Epidermal melanocyte (primary cell): ENCODE measurements at regions not wholly inside any gene's neighbourhood (a gene's known extent, or its start where the extent isn't known, plus 50 kb on each side); places are given as distances from the start of the nearest gene placed in this dataset.
"Not testable (repeated sequence)": the region's sequence is repeated elsewhere in the genome, so short reads cannot be mapped to it uniquely, and the experiment has no call there.

Experiments used
- DNase-seq: peaks from one replicate; pipeline ENCODE4 v3.0.0; 2011; ENCODE audit warnings: low spot score; ENCODE audit not compliant: insufficient read length

GRCh38 chr9:105098370-105098769 lies 146.1 kb upstream of the SLC44A1 start:
- DNase-seq, result no peak

- DNase-seq, result no peak
Measured at GRCh38 chr9:105103776-105104175, 140.7 kb upstream of the SLC44A1 start.

DNA sequence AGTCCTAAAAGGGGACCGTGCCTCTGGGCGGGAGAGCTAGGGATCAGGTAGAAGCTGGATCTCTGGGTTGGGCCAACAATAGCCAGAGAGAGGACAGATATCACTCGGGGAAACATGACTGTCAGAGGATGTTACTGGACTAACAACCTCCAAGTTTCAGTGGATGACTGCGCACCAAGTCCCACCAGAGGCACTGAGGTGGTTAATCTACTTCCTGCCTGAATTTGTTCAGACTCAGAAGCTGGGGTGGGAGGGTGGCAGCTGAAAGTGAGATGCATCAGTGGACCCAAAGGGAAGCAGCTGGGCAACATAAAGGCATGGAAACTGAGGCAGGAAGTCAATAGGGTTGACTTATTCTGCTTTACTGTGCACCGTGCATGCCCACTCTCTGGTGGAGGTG lies 130.1 kb upstream of the SLC44A1 start:
- no peak for DNase-seq

GRCh38 chr9:105114964-105115728 lies 129.3 kb upstream of the SLC44A1 start:
- no peak for DNase-seq

- no peak for DNase-seq
Measured at GRCh38 chr9:105116052-105116868, 128.2 kb upstream of the SLC44A1 start.

DNA sequence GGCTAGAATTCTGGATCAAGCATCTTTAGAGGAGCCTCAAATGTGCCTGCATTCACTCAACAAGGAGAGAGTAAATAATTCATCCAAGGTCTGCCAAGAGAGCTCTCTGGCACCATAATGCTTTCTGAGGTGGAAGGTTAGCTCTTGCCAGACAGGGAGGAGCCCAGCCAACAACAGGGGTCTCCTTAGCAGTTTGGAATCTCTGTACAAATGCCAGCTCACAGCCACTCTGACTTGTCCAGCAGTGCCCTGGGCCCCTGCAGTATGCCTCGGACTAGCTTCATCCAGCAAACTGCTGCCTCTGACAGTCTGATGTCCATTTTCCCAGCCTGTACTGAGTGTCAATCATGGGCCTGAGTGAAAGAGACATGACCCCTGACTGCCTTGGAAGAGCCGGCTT lies 127.2 kb upstream of the SLC44A1 start:
- no peak for DNase-seq

DNA sequence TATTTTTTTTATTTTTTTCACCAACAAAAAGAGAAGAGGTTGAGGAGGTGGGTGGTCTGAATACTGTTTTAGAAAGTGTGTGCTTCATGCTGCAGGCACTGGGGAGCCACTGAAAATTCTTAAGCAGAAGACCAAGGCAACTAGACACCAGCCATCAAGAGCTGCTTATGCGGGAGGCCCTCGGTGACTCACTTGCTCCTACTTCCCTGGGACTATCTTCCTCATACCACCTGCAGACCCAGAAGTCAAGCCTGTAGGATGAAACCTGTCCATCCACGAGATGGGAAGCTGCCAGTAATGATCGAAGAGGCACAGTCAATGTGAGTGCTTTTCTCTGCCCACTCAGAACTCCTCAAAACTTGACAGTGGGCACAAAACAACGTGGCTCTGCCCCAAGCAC lies 125.8 kb upstream of the SLC44A1 start:
- DNase-seq, result no peak

DNA sequence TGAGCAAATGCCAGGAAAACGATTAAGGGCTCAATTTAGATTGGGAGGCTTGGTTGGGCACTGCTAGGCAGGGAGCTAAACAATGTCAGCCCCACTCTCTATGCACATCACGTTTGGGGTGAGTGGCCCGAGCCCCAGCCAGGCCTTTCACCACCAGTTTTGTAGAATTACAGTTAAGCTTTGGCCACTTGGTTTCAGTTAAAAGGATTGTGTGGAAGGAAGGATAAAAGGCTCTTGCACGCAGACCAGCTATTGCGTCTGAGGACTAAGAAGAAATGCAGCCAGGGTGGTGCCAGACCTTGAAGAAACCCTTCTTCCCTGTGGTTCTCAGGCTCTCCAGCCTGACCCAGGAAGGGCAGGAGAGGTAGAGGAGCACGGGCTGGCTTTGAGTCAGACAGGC lies 125.3 kb upstream of the SLC44A1 start:
- DNase-seq, result no peak

DNA sequence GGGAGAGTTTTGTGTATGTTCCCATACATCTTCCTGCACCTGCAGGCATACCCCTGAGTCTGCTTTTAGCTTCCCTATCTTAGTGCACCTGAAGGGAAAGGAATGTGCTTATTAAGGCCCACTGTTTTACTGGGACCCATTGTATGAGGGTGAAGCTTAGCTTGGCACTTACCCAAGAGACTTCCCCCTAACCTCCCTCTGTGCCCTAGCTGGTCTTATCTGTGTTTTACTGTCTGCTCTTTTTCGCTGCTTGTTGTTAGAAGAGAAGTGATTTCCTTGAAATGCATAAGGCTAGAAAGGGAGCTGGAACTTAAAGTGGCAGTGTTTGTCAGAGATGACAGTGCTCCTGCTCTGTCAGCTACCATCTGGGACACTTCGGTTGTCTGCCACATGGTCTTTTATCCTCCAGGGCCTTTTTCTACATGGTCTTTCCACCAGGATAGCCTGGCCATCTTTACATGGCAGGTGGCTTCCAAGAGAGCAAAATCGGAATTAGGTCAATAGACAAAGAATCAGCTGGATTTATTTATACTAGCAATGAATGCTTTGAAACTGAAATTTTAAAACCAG lies 122.5 kb upstream of the SLC44A1 start:
- DNase-seq, result no peak

DNA sequence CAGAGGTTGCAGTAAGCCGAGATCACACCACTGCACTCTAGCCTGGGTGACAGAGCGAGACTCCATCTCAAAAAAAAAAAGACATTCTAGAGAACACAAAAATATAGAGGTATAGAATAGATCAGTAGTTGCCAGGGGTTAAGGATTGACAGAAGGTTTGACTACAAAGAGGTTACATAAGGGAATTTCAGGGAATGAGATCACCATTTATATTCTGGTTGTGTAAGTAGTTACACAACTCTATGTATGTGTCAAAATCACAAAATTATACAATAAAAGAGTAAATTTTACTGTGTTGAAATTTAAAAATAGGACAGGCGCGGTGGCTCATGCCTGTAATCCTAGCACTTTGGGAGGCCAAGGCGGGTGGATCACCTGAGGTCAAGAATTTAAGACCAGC lies 119.9 kb upstream of the SLC44A1 start:
- DNase-seq, result not testable (repeated sequence)

GRCh38 chr9:105126226-105126625 lies 118.2 kb upstream of the SLC44A1 start:
- DNase-seq, result no peak

GRCh38 chr9:105127863-105128220 lies 116.6 kb upstream of the SLC44A1 start:
- DNase-seq, result no peak

DNA sequence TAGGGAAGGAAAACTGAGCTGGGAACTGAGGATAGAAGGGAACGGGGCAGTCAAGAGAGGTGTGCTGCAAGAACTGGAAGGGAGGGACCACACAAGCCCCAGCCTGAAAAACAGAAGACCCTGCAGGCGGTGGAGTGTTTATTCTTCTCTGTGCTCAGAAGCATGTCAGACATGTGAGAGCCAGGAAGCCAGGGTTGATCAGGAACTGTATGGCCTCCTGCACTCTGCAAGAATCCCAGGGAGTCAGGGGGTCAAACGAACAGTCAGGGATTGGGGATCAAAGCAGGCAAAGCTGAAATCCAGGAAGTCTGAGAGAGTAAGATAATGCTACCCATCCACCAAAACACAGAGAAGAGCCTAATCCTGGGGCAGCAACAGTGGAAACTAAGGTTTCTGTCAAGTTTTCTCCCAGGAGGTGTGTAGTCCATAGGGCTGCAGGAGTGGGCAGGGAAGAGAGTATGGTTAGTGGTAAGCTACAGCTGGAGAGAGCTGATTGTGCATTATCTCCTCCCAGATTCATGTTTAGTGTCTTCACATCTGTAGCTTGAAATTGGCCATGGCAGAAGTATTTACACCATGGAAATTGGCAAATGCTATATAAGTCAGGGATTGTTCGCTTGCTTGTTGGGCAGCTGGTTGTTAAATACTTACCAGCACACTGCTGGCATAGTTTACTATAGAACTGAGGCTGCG lies 115.4 kb upstream of the SLC44A1 start:
- no peak for DNase-seq

GRCh38 chr9:105129731-105130130 lies 114.7 kb upstream of the SLC44A1 start:
- no peak for DNase-seq

GRCh38 chr9:105131981-105132380 lies 112.5 kb upstream of the SLC44A1 start:
- no peak for DNase-seq

GRCh38 chr9:105132606-105133005 lies 111.8 kb upstream of the SLC44A1 start:
- no peak for DNase-seq

DNA sequence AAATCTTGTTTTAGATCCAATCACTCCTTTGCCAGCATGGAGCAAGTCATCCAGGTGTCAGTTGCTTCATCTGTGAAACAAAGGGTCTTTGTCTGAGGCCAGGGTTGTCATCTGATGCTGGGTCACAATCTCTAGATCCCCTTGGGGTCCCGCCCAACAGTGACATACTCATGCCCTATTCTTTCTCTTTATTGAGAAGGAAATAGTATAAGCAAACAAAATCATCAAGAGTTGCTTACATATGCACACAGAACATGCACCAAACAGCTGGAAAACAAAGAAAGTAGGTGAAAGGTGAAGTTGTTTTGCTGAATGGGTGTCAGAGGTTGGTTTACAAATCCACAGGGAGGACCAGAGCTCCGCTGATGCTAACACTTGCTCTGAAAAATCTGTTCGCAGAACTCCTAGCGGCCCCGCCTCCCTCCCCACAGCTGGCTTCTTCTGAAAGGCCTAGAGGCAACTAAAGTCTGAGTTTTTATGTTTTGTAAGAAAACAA lies 106.1 kb upstream of the SLC44A1 start:
- DNase-seq, result no peak

GRCh38 chr9:105141146-105141975 lies 103.1 kb upstream of the SLC44A1 start:
- no peak for DNase-seq

GRCh38 chr9:105141976-105142250 lies 102.5 kb upstream of the SLC44A1 start:
- no peak for DNase-seq

- no peak for DNase-seq
Measured at GRCh38 chr9:105142406-105143135, 101.9 kb upstream of the SLC44A1 start.

- no peak for DNase-seq
Measured at GRCh38 chr9:105143136-105143430, 101.4 kb upstream of the SLC44A1 start.
